ENCODE measurements at regions not wholly inside any gene's neighbourhood (a gene's known extent, or its start where the extent isn't known, plus 50 kb on each side); places are given as distances from the start of the nearest gene placed in this dataset.

DNA sequence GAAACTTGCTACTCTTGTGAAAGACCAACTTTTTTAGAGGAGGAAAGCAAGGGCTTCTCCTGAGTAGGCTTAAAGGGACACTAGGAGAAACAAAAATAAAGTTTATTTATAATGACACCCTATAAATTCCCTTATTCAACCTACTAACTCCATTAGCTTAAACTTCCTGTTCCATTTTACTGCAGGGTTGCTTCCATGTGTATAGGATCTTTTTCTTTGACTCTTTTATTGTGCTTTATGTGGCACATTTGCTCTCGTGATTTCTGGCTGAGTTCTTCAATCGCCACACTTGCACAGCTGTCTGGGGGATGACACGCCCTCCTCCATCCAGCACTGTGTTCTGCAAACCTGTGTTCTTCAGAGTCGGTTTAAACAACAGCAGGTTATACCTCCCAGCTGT is 225.7 kb upstream of the NPVF start:
- Histone ChIP-seq H3K9me2 (ENCODE audit: insufficient read depth, low read length) (no peaks in the 10 kb centered on the region), H3K4me2 (ENCODE audit: low read length) (no peak overlapping the region), H3K4me3 (ENCODE audit: low read depth, low read length, poor library complexity, severe bottlenecking) (no peak overlapping the region), H3K36me3 (ENCODE audit: insufficient read depth, low read length) (no peaks in the 10 kb centered on the region), H3K27ac (ENCODE audit: low read depth, low read length, poor library complexity, severe bottlenecking) (no peak overlapping the region), H3K4me1 (ENCODE audit: insufficient read depth, low read length, poor library complexity, severe bottlenecking) (no peaks in the 10 kb centered on the region), H4K20me1 (ENCODE audit: insufficient read depth, low read length) (no peaks in the 10 kb centered on the region), H3K79me2 (ENCODE audit: insufficient read depth, low read depth, low read length) (no peaks in the 10 kb centered on the region), H2AFZ (ENCODE audit: low read length) (no peak overlapping the region), H3K9me3 (ENCODE audit: low read length) (no peaks in the 10 kb centered on the region)
- intact Hi-C loops (cut with micrococcal nuclease; ENCODE audit: unreplicated experiment) = no loop called here
- TF ChIP-seq EZH2phosphoT487 (IDR thresholded peaks at IDR 0.05; ENCODE audit: borderline replicate concordance, low read depth, low read length) (no peak), CTCF (conservative IDR thresholded peaks at IDR 0.05; ENCODE audit: low read length) (no peak)
- POLR2A ChIA-PET = no interaction called here
- CTCF ChIA-PET (ENCODE audit: unreplicated experiment) = no interaction called here
- no peak for DNase-seq (ENCODE audit: low spot score)
- no TSS peak for BruUV-seq (replicated peaks)

DNA sequence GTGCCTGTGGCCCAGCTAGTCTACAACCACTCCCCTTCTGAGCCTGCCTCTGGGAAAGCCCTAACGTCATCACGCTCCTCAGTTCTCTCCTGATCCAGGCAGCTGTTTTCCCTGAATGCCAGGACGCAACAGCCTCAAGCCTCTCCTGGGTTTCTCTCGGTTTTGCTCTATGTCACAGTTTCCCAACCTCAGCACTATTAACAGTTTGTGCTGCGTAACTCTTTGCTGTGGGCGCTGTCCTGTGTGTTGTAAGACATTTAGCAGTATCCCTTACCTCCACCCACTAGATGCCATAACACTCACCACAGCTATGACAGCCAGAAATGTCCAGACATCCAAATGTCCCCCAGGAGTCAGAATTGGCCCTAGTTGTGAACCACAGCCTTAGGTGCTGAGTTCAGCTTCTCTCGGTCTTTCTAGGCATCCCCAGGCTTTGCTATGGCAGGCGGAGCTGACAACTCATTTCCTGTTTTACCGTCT is 226.3 kb upstream of the NPVF start:
- POLR2A ChIA-PET = no interaction called here
- TF ChIP-seq EZH2phosphoT487 (IDR thresholded peaks at IDR 0.05; ENCODE audit: borderline replicate concordance, low read depth, low read length) (no peak), CTCF (conservative IDR thresholded peaks at IDR 0.05; ENCODE audit: low read length) (no peak)
- CTCF ChIA-PET (ENCODE audit: unreplicated experiment) = no interaction called here
- Histone ChIP-seq H3K27ac (ENCODE audit: low read depth, low read length, poor library complexity, severe bottlenecking) (no peak overlapping the region), H2AFZ (ENCODE audit: low read length) (no peak overlapping the region), H3K36me3 (ENCODE audit: insufficient read depth, low read length) (no peaks in the 10 kb centered on the region), H3K9me3 (ENCODE audit: low read length) (no peaks in the 10 kb centered on the region), H3K9me2 (ENCODE audit: insufficient read depth, low read length) (no peaks in the 10 kb centered on the region), H4K20me1 (ENCODE audit: insufficient read depth, low read length) (no peaks in the 10 kb centered on the region), H3K4me2 (ENCODE audit: low read length) (no peak overlapping the region), H3K4me3 (ENCODE audit: low read depth, low read length, poor library complexity, severe bottlenecking) (no peak overlapping the region), H3K4me1 (ENCODE audit: insufficient read depth, low read length, poor library complexity, severe bottlenecking) (no peaks in the 10 kb centered on the region), H3K79me2 (ENCODE audit: insufficient read depth, low read depth, low read length) (no peaks in the 10 kb centered on the region)
- intact Hi-C loops (cut with micrococcal nuclease; ENCODE audit: unreplicated experiment) = no loop called here
- no peak for DNase-seq (ENCODE audit: low spot score)
- BruUV-seq (replicated peaks) = no TSS peak

DNA sequence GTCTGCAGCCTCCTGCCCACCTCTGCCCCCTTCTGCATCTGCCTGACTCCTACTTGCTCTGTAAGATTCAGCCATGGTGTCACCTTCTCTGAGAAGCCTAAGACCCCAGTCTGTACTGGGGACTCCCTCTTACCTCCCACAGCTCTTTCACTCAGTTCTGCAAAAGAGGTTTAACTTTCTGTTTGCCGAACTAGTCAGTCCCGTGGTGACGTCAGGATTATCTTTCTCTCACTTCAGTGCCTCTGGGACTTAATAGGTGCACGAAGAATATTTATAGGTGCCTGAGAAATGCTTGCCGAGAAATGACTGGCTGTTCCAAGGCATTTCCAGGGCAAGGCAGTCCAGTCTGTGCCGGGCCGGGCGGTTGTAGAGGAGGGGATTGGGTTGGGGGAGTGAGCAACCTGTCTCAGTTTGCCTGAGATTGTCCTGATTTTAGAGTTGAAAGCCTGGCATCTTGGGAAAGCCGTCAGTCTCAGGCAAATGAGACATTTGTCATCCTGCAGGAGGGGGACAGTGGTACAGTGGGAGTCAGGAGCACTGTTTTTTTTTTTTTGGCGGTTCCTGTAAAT is 227.5 kb upstream of the NPVF start:
- ChIA-PET CTCF (ENCODE audit: unreplicated experiment) (no interaction called here), POLR2A (no interaction called here)
- H3K4me3 ChIP-seq (ENCODE audit: low read depth, low read length, poor library complexity, severe bottlenecking) = no peak overlapping the region
- no peak overlapping the region for H2AFZ ChIP-seq (ENCODE audit: low read length)
- intact Hi-C loops (cut with micrococcal nuclease; ENCODE audit: unreplicated experiment) = no loop called here
- H3K27ac ChIP-seq (ENCODE audit: low read depth, low read length, poor library complexity, severe bottlenecking) = no peak overlapping the region
- TF ChIP-seq CTCF (conservative IDR thresholded peaks at IDR 0.05; ENCODE audit: low read length) (no peak), EZH2phosphoT487 (IDR thresholded peaks at IDR 0.05; ENCODE audit: borderline replicate concordance, low read depth, low read length) (no peak)
- DNase-seq (ENCODE audit: low spot score) = no peak
- no peaks in the 10 kb centered on the region for H3K9me2 ChIP-seq (ENCODE audit: insufficient read depth, low read length)
- no peaks in the 10 kb centered on the region for H3K4me1 ChIP-seq (ENCODE audit: insufficient read depth, low read length, poor library complexity, severe bottlenecking)
- no peaks in the 10 kb centered on the region for H3K79me2 ChIP-seq (ENCODE audit: insufficient read depth, low read depth, low read length)
- no peak overlapping the region for H3K4me2 ChIP-seq (ENCODE audit: low read length)
- H3K36me3 ChIP-seq (ENCODE audit: insufficient read depth, low read length) = no peaks in the 10 kb centered on the region
- no TSS peak for BruUV-seq (replicated peaks)
- no peaks in the 10 kb centered on the region for H3K9me3 ChIP-seq (ENCODE audit: low read length)
- H4K20me1 ChIP-seq (ENCODE audit: insufficient read depth, low read length) = no peaks in the 10 kb centered on the region

Data from OCI-LY7 (cell line).